ENCODE measurements at regions not wholly inside any gene's neighbourhood (a gene's known extent, or its start where the extent isn't known, plus 50 kb on each side); places are given as distances from the start of the nearest gene placed in this dataset.

- DNase-seq = no peak
Measured at GRCh38 chr11:134538742-134539141, 126.7 kb upstream of the B3GAT1 start.

- no peak for DNase-seq
Measured at GRCh38 chr11:134537941-134538340, 125.9 kb upstream of the B3GAT1 start.

DNA sequence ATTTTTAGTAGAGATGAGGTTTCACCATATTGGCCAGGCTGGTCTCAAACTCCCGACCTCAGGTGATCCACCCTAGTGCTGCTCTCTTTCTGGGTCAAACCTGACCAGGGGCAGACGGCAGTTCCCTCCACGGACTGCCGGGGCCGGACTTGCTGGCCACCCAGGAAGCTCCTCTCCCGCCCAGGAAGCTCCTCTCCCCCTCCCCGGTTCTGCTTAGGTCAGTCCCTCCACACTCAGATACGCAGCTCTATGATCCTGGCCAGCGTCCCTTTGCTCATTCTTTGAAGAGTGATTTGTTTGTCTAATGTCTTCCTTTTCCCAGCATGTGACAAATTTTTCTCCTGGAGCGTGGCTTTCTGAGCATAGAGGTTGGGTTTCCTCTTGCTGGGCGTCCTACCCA, 125.3 kb upstream of the B3GAT1 start:
- DNase-seq = no peak

DNA sequence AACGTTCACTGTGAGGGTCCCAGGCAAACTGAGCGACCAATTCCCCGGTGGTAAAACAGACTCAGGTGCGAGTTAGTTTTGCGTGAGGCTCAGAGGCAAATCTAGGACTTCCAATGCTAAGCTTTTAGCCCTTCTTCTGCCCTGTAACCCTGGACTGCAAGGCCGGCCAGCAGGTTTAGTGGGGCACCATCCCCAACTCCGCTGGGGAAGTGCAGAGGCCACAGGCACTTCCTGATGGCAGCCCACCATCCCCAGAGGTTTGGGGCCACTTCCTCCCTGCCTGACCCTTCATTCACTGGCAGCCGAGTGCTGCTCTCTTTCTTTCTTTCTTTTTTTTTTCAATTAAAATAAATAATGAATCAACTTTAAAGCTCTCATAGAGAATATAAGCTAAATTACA, 124.6 kb upstream of the B3GAT1 start:
- peak; percentile 41 for DNase-seq

DNA sequence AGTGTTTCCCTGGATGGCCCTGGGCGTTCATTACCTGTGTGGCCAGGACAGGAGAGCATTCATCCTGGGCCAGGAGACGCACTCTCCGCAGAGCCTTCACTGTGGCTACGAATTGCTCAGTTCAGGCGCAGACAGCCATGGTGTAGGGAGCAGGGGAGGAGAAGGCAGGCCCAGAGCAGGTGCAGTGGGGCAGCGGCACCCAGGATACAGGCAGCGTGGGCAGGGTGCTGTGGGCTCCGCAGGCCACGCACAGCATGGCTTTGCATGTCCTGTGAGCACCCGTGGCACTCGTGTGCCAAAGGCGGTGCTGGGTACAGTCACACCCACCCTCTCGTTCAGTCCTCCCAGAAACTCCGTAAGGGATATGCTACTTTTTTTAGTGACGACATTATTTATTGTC, 124.2 kb upstream of the B3GAT1 start:
- no peak for DNase-seq

- no peak for DNase-seq
Measured at GRCh38 chr11:134535029-134536025, 123.3 kb upstream of the B3GAT1 start.

DNA sequence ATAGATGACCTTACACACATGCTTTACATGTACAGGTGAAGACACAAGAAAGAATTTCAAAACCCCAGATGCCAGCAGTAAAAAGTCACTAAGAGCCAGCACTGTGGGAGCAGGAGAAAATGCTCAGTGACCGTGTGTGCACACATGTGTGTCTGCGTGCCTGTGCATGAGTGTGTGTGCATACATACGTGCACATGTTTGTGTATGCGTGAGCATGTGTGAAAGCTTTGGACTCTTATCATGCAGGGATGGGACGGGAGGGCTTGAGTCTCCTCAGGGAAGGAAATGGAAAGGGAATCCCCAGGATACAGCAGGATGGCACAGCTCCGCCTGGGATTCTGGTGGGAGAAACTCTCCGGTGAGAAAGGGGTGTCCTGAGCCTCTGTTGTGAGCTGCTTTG, 121.5 kb upstream of the B3GAT1 start:
- DNase-seq = no peak

GRCh38 chr11:134532921-134533421, 120.9 kb upstream of the B3GAT1 start:
- no peak for DNase-seq

DNA sequence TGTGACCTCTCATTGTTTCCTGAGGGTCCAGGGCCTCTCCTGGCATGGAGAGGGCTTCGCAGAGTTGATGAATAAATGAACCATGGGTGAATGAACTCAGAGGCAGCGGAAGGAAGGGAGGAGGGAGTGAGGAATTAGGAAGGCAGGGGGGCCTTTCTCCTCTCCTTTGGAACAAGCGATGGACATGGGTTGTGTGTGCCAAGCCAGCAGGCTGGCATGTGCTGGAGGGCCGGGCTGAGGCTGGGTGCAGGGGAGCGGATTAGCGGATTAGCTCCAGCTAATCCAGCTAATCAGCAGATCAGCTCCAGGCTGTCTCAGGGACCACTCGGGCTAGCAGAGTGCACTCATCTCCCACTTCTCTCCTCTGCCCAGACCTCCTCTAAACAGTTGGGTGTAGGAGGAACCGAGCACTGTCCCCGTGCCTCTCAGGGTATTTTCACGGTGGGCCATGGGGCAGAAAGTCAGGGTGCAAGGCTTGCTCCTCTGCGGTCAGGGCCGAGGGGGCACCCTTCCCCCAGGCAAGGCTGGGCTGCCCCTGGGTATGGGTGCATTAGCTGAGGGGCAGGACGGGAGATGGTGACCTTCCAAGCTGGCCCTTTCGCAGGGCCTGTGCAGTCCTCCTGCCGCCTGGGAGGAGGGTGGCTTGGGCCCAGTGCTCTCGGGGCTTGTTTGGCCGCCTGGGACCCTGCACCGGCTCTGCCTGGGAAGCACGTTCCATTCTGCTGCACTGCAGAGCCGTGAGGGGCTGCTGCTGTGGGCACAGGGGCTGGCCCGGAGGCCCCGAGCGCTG, 120.3 kb upstream of the B3GAT1 start:
- no peak for DNase-seq

DNA sequence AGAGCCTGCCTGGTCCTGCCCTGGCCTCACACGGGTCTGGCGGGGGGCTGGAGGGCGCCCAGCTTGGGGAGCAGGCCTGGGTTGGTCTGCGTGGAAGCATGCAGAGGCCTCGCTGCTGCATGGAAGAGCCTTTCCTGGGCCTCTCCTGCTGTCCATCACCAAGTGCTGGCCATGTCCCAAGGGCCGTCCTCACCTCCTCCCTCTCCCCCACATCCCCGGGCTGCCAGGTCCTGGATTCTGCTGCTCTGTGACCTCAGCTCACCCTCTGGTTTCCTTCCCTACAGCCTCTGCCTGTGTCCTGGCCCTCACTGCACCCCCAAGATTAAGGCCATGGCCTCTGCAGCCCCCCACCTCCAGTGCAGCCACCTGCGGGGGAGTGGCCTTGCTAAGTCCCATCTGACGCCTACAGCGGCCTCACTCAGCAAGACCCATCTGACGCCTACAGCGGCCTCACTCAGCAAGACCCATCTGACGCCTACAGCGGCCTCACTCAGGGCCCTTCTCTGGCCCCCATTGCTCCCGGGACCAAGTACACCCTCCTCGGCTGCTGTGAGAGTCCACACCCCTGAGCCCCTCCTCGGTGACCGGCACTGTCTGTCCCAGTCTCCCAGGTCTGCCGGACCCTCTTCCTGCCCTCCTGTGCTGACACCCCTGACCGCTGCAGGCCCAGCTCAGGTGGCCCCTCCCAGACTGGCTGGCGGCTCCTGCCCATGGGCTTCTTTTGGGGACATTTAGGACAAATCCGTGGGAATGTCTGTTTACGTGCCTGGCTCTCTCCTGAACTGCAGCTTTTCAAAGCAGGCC, 119.5 kb upstream of the B3GAT1 start:
- DNase-seq = no peak

DNA sequence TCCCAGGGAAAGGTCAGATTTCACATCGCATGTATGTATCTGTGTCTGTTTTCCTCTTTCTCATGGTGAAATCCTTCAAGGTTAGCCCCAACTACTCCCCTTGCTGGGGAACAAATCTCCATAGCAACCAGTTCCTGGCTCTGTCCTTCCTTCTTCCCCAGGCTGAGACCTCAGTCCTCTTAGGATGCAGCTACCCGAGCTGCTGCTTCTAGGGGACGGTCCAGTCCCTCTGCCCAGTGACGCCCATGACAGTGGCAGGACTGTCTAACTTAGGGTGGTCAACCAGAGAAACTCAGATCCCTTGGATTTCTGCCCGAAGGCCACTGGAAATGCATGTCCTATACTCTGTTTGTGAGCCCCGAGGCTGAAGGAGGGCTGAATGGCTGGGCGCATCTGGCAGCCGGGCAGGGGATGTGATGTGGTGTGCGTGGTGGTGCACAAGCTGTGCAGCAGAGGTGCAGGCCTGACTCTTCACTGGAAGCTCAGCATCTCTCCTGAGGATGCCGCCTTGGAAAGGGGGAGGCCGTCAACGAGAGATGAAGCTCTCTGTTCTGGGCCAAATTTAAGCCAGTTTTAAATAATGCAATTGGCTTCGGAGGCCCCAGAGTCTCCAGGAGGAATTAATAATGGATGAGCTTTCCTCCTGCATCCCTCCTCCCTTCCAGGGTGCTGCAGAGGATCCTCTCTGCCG, 118.7 kb upstream of the B3GAT1 start:
- DNase-seq = no peak

DNA sequence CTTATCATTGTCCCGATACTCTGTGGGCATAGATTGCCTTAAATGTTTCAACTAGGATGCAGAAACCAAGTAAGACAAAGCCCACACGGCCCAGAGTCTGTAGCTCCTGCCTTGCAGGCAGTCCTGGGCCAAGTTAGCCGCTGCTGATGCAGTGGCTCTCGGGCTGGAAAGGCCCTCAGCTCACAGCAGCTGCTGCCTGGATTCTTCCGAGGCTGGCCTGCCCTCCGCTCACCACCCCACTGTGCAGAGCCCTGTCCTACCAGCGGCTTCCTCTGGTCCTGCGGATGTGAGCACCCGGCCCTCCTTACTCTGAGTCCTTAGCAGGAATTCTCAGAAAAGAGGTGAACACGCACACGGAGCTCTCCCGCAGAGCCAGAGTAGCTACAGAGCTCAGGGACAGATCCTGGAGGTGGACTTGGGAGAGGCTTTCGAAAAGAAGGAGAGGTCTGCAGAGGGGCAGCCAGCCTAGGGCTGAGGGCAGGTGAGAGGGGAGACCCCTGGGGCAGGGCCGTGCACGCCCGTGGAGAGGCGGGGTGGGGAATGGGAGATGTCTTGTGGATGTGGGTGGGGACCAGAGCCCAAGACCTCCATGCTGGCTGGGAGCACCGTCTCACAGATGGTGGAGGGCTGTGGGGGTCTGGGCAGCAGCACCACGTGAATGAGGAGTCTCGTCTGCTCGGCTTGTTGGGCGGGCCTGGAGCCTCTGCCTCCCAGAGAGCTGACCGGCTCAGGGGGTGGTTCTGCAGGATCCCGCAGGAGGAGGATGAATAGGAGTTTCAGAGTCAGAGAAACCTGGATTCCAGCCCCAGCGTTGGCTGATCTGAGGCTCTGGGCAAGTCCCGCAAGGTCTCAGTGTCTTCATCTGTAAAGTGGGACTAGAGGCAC, 117.4 kb upstream of the B3GAT1 start:
- DNase-seq = no peak

GRCh38 chr11:134528453-134528852, 116.4 kb upstream of the B3GAT1 start:
- DNase-seq = no peak

DNA sequence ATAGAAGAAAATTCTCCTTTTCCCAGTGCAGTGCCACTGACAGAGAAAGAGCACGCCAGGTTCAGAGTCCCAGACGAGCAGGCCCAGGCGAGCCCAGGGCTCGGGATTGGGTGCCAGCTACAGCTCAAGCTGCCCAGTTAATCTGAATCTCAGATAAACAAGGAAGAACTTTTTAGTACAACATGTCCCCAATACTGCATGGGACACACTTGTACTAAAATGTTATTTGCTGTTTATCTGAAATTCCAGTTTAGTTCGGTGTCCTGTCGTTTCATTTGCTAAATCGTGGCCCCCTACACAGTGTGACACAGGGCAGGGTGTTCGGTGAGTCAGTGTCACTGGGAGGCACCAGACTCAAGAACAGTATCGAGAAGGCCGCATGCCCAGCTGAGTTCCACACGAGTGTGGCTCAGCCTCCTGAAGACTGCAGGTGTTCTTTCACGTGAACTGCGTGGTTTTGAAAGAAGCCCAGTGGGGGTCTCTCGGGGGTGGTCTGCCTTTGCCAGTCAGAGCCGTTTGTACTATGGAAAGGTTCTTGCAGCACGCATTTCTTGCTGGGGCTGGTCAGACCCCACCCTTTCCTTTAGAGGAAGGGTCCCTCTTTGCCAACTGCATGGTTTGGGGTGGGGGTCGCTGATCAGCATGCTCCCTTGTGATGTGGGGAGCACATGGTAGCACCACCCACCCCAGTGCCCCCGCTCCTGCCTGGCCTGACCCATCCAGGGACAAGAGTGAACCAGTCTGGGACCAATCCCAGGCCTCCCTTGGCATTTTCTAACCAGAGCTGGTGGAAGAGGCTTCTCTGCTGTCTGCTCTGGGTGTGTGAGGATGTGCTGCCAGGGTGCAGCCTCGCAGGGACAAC, 115.6 kb upstream of the B3GAT1 start:
- DNase-seq = no peak

DNA sequence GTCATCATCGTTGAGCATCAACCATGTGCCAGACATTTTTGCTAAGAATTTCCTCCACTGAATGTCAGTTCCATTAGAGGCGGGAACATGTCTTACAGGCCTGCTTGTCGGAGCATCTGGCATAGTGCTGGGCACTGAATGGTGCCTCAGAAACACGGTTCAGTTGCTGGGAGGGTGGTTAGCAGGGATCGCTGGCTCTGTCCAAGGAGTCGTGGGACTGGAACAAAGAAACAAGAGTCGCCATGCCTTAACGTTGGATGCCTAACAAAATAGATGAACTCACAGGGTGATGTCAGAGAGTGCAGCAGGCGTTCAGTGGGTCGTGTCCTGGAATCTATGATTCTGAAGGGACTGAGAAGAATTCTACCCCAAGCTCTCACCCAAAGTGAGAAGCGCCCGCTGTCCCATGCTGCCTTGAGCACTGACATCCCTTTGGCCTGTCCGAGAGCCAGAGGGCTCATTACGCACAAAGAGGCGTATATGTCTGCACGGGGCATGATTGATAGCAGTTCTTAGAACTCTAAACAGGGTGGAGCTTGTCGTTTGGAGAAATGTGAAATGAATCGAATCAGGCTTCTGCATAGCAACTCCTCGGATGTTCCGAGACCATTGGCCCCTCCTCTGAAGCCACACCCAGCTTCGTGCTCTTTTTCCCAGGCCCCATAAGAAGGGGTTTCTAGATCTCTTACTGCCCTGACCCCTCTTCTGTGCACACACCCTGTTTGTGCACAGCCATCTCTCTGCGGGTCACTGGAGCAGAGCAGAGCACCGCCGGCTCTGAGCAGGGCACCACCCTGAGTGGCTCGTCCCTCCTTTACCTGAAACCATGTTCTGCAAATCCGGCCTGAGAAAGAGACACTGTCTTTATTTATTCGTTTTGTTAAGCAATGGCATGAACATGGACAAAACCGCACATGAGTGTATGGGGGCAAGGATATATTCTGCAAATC, 113.1 kb upstream of the B3GAT1 start:
- no peak for DNase-seq

DNA sequence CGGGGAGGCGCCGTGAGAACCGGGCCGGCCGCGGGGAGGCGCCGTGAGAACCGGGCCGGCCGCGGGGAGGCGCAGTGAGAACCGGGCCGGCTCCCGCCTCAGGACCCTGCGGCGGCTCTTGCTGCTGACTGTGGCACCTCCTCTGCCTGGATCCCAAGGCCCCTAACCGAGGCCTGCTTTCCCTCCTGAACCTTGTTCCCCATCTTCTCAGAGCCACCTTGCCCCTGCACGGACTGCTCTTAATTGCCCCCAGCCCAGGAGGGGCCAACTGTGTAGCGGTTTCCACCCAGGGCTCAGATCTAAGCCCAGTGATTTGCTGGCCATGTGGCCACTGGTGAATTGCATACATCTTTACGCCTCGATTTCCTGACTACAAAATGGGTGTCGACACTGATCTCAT, 112.2 kb upstream of the B3GAT1 start:
- no peak for DNase-seq

DNA sequence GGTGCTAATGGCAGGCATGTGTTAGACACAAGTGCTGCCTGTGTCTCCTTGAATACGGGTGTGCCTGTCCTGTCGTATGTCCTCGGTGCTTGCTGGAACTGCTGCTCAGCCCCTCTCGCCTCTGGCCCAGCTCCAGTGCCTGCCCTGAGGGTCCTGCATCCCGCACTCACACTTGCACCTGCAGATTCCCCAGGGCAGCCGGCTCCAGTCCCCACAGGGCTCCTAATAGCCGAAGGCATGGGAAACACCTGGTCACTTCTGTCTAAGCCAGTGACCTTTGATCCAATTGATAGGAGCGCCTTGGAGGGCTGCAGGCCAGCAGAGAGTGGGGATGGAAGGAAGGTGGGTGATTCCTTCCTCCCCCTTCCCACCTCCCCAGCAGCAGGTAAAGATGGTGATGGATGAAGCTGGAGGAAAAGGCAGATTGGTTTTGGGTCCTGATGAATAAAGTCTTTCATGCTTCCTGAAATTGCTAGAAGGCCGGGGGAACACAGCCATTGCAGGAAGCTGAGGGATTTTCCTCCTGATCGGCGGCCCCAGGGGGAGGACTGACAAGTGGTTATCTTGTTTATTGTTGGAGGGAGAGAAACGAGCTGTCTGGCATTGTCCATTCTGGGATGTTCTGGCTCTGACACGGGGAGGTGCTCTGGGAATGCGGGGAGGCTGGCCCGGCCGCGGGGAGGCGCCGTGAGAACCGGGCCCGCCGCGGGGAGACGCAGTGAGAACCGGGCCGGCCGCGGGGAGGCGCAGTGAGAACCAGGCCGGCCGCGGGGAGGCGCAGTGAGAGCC, 110.9 kb upstream of the B3GAT1 start:
- DNase-seq = no peak

Measured in MV-4-11 (cell line).